ENCODE measurements at regions not wholly inside any gene's neighbourhood (a gene's known extent, or its start where the extent isn't known, plus 50 kb on each side); places are given as distances from the start of the nearest gene placed in this dataset.

DNA sequence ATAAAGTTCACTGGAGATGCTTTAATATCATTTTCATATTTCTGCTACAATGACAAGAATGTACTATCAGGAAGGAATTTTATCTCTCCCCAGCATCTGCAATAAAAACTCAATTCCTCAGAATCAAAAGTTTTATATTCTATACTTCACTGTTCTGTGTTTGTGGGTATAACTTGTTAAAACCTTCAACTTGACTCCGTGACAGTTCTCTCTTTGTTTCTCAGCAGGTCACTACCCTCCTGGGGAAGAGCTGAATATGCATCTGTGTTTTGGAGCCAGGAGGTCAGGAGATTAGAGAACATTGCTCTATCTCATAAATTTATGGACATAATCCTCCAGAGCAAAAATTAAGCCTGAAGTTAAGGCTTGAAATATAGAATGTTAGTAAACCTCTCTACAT lies 411.4 kb downstream of the TRIB2 start:
- H3K27me3 ChIP-seq, result no peaks in the 10 kb centered on the region
- H3K4me3 ChIP-seq, result no peak overlapping the region
- H3K27ac ChIP-seq, result no peak overlapping the region
- no peaks in the 10 kb centered on the region for H3K36me3 ChIP-seq
- TF ChIP-seq, protein P1, sequence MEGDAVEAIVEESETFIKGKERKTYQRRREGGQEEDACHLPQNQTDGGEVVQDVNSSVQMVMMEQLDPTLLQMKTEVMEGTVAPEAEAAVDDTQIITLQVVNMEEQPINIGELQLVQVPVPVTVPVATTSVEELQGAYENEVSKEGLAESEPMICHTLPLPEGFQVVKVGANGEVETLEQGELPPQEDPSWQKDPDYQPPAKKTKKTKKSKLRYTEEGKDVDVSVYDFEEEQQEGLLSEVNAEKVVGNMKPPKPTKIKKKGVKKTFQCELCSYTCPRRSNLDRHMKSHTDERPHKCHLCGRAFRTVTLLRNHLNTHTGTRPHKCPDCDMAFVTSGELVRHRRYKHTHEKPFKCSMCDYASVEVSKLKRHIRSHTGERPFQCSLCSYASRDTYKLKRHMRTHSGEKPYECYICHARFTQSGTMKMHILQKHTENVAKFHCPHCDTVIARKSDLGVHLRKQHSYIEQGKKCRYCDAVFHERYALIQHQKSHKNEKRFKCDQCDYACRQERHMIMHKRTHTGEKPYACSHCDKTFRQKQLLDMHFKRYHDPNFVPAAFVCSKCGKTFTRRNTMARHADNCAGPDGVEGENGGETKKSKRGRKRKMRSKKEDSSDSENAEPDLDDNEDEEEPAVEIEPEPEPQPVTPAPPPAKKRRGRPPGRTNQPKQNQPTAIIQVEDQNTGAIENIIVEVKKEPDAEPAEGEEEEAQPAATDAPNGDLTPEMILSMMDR (IDR thresholded peaks at IDR 0.05), result no peak
- H3K9me3 ChIP-seq, result no peaks in the 10 kb centered on the region
- no peaks in the 10 kb centered on the region for H3K4me1 ChIP-seq
- DNase-seq (ENCODE audit: low spot score), result no peak

DNA sequence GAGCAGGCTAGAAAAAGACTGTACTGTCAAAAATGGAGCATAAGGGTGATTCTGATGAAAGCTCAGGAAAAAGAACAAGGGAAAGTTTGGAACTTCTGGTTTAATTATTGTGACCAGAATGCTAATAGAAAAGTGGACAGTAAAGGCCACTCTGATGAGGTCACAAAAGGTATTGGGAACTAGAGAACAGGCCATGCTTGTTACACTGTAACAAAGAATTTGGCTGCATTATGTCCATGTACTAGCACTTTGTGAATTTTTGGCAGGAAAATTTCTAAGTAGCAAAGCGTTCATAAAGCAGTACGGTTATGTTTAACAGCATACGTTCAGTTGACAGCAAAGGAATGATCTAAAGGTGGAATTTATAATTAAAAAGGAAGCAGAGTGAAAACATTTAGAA lies 418.6 kb downstream of the TRIB2 start:
- TF ChIP-seq, protein P1 (IDR thresholded peaks at IDR 0.05), result no peak
- Histone ChIP-seq H3K9me3 (no peaks in the 10 kb centered on the region), H3K4me1 (no peaks in the 10 kb centered on the region), H3K36me3 (no peaks in the 10 kb centered on the region), H3K27me3 (no peaks in the 10 kb centered on the region), H3K4me3 (no peak overlapping the region), H3K27ac (no peak overlapping the region)
- no peak for DNase-seq (ENCODE audit: low spot score)

DNA sequence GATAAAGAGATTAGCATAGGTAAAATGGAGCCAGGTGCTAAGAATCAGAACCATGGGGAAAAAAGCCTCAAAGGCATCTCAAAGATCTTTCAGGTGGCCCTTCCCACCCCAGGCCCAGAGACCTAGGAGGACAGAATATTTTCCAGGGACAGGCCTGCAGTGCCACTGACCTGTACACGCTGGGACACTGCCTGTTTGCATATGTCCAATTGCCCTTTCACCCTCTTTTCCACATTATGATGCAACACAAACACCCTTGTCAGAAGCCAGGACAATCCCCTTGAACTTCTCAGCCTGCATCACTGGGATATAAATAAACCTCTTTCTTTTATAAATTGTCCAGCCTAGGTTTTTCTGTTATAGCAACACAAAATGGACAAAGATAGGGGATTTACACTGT lies 419.1 kb downstream of the TRIB2 start:
- Histone ChIP-seq H3K4me1 (no peaks in the 10 kb centered on the region), H3K27me3 (no peaks in the 10 kb centered on the region), H3K36me3 (no peaks in the 10 kb centered on the region), H3K9me3 (no peaks in the 10 kb centered on the region), H3K4me3 (no peak overlapping the region), H3K27ac (no peak overlapping the region)
- no peak for DNase-seq (ENCODE audit: low spot score)
- TF ChIP-seq, protein P1 (IDR thresholded peaks at IDR 0.05), result no peak

DNA sequence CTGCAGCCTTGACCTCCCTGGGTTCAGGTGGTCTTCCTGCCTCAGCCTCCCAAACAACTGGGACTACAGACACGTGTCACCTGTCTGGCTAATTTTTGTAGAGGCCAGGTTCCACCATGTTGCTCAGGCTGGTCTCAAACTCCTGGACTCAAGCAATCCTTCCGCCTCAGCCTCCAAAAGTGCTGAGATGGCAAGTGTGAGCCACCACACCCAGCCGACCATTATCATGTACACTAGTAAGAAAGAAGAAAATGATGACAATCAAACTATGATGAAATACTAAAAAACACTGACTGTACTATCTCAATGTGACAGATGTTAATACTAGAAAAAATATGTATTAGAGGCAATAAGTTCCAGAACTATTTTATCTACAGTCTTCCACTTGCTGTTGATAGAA lies 420.9 kb downstream of the TRIB2 start:
- TF ChIP-seq, protein P1 (IDR thresholded peaks at IDR 0.05), result no peak
- H3K36me3 ChIP-seq, result no peaks in the 10 kb centered on the region
- H3K27me3 ChIP-seq, result no peaks in the 10 kb centered on the region
- H3K9me3 ChIP-seq, result no peaks in the 10 kb centered on the region
- H3K4me1 ChIP-seq, result no peaks in the 10 kb centered on the region
- DNase-seq (ENCODE audit: low spot score), result no peak
- no peak overlapping the region for H3K4me3 ChIP-seq
- no peak overlapping the region for H3K27ac ChIP-seq

DNA sequence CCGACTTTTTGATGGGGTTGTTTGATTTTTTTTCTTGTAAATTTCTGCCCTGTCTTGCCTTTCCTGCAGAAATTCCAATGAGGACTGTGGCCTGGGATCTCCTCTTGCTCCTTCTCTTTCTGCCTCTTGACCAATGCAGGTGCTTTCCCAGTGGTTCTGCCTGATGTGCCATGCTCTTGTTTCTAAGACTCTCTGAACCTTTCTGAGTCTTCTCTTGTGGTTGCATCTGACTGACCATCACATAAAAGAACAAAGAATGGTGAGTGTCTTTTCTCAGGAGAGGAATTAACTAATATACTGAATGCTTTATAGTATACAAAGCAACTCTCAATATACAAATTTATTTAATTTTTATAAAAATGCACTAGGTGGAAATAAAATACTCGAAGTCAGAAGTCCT lies 424.6 kb downstream of the TRIB2 start:
- Histone ChIP-seq H3K36me3 (no peaks in the 10 kb centered on the region), H3K27me3 (no peaks in the 10 kb centered on the region), H3K4me3 (no peak overlapping the region), H3K4me1 (no peaks in the 10 kb centered on the region), H3K27ac (no peak overlapping the region), H3K9me3 (no peaks in the 10 kb centered on the region)
- no peak for DNase-seq (ENCODE audit: low spot score)
- TF ChIP-seq, protein P1 (IDR thresholded peaks at IDR 0.05), result no peak

DNA sequence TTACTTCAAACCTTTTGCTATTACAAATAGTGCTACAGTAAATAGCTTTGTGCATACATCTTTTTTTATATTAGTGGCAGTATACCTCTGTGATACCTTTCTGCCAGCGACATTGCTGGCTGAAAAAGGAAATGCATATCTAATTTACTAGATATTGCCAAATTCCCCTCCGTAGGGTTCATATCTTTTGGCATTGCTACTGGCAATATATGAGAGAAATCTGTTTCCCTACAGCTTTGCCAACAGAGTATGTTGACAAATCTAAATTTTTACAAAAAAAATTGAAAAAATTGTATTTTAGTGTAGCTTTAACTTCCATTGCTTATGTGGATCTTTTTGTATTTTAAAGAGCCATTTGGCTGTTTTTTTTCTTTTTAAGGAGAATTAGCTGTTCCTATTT lies 426.7 kb downstream of the TRIB2 start:
- Histone ChIP-seq H3K36me3 (no peaks in the 10 kb centered on the region), H3K27ac (no peak overlapping the region), H3K9me3 (no peaks in the 10 kb centered on the region), H3K4me1 (no peaks in the 10 kb centered on the region), H3K4me3 (no peak overlapping the region), H3K27me3 (no peaks in the 10 kb centered on the region)
- TF ChIP-seq, protein P1 (IDR thresholded peaks at IDR 0.05), result no peak
- DNase-seq (ENCODE audit: low spot score), result no peak
